Hematopoietic multipotent progenitor cell (in vitro differentiated cells): ENCODE measurements at regions not wholly inside any gene's neighbourhood (a gene's known extent, or its start where the extent isn't known, plus 50 kb on each side); places are given as distances from the start of the nearest gene placed in this dataset.
A peak's percentile ranks its signal among the peaks of the same experiment; 100 is the strongest.

Source experiments
- DNase-seq, 3 donors: peaks; one replicate each; pipeline ENCODE4 v3.0.0-alpha.2; 2011 to 2015; ENCODE audit warnings: low read depth in 2 of 3, low spot score in 2 of 3

- DNase-seq, result no peak
Observed at GRCh38 chr3:132837615-132838014, 115.4 kb upstream of the NPHP3 start.

GRCh38 chr3:132834356-132834755 lies 112.1 kb upstream of the NPHP3 start:
- no peak for DNase-seq

DNA sequence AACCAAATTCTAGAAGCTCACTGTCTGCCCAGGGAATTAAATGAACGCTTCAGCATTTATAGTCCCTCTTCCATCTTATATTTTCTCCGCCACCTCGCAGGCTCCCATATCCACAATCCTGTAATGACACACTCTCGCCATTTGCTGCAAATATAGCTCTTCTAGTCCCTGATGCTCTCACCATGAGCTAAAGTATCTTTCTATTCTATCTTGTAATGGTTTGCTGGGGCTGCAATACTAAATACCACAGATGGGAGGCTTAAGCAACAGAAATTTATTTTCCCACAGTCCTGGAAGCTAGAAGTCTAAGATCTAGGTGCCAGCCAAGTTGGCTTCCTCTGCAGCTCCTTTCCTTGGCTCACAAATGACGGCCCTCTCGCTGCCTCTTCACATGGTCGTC lies 106.9 kb upstream of the NPHP3 start:
- DNase-seq, result no peak

GRCh38 chr3:132822837-132823236 lies 100.6 kb upstream of the NPHP3 start:
- DNase-seq, result no peak

- DNase-seq, result no peak
Observed at GRCh38 chr3:132822266-132822665, 100.1 kb upstream of the NPHP3 start.

- DNase-seq, result no peak
Observed at GRCh38 chr3:132821314-132821713, 99.1 kb upstream of the NPHP3 start.

GRCh38 chr3:132818251-132818650 lies 96.0 kb upstream of the NPHP3 start:
- no peak for DNase-seq

- DNase-seq, result peak in 1 of 3 donors; percentile 1
Observed at GRCh38 chr3:132817646-132818177, 95.5 kb upstream of the NPHP3 start.

- no peak for DNase-seq
Observed at GRCh38 chr3:132805071-132805470, 82.9 kb upstream of the NPHP3 start.

DNA sequence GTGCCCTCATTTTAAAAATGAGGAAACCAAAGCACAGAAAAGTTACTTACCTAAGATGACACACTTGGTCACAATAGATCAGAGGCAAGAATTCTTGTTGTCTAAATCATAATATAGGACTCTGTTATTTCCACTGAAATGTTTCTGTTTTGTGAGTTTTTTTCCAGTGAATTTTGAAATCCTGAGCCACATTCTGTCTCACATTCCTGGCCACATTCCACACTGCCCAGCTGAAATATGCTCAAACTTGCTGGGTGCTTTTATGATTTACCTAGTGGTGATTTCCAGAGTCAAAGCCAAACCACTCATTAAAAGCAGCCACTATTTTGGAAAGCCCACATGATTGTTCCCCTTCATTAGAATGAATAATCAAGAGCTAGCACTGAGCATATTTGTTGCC lies 82.3 kb upstream of the NPHP3 start:
- DNase-seq, result no peak

DNA sequence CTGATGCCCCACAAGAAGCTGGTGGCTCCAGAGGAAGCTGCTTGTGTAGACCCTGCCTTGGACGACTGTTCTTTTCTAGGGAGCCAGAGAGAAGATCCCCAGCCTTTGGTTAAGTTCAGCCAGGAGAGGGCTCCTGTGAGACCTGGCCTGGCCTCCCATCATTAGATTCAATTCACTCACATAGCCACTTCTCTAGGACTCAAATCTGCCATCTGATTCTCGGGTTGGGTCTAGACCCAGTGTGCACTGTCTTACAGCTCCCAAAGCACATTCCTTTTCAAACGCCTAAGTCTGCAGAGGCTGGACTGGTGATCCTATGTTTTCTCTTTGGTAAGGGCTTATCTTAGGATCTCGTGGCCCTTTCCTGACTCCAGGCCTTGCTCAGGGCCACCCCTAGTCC lies 81.7 kb upstream of the NPHP3 start:
- DNase-seq, result peak in 1 of 3 donors; percentile 3

DNA sequence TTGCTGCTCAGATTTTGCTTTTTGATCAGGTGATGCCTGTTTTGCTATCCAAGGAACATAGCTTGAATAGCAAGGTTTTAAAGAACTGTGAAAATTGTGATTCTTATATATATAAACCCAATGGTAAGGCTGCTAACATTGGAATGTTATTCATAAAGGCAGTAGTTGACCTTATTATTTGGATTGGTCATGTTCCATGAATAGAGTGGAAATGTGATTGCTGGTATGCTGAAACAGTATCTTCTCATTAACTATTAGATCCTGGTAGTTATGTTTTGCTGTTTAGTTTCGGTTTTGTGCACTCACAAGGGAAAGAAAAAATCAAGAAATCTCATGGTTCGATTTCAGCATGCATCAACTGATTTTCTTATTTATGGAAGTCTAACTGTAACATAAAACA lies 78.7 kb upstream of the NPHP3 start:
- no peak for DNase-seq

- no peak for DNase-seq
Observed at GRCh38 chr3:132790806-132791205, 68.6 kb upstream of the NPHP3 start.

DNA sequence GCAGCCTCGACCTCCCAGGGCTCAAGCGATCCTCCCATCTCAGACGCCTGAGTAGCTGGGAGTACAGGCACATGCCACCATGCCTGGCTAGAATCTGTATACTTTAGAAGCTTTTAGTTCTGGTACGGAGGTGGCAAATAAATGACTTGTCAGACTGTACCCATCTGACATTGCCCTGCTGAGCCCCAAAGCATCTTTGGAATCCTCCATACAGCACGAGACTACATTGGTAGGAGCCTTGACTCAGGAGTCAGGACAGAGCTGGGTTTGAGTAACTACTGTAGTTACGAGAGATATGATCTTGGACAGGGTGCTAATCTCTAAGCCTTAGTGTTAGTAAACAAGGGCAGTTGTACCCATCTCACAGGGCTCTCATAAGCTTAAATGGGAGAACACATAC lies 67.8 kb upstream of the NPHP3 start:
- DNase-seq, result no peak

DNA sequence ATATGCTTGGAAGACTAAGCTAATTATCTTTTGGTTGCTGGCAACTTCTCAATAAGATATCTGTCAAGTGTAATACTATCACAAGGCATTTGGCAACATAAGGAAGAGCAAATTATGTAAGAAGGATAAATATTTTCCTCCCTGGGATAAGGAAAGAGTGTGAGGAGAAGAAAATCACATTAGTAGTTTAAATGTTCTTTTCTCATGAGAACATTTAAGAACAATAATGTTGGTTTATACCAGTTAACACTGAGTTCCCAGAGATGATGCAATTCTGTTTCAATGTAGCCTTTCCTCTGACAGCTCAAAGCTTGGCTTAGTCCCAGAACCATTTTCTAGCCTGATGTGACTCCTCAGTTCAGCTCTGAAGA lies 66.1 kb upstream of the NPHP3 start:
- no peak for DNase-seq

GRCh38 chr3:132787616-132788300 lies 65.5 kb upstream of the NPHP3 start:
- no peak for DNase-seq

DNA sequence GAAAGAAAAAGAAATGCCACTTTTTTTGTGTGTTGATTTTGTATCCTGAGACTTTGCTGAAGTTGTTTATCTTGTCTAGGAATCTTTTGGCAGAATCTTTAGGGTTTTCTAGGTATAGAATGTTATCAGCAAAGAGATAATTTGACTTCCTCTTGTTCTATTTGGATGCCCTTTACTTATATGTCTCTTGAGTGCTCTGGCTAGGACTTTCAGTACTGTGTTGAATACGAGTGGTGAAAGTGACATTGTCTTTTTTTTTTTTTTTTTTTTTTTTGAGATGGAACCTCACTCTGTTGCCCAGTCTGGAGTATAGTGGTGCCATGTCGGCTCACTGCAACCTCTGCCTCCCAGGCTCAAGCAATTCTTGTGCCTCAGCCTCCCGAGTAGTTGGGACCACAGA lies 64.7 kb upstream of the NPHP3 start:
- no peak for DNase-seq

GRCh38 chr3:132785292-132785691 lies 63.1 kb upstream of the NPHP3 start:
- DNase-seq, result no peak

DNA sequence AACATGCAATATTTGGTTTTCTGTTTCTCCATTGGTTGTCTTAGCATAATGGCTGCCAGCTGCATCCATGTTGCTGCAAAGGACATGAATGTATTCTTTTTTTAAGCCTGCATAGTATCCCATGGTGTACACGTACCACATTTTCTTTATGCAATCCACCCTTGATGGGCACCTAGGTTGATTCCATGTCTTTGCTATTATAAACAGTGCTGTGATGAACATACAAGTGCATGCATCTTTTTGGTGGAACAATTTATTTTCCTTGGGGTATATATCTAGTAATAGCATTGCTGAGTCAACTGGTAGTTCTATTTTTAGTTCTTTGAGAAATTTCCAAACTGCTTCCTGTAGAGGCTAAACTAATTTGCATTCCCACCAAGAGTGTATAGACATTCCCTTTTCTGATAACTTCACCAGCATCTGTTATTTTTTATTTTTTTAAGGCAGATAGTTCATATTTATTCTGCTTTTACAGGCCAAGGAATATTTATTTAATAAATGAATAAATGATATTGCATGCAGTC lies 62.4 kb upstream of the NPHP3 start:
- no peak for DNase-seq

DNA sequence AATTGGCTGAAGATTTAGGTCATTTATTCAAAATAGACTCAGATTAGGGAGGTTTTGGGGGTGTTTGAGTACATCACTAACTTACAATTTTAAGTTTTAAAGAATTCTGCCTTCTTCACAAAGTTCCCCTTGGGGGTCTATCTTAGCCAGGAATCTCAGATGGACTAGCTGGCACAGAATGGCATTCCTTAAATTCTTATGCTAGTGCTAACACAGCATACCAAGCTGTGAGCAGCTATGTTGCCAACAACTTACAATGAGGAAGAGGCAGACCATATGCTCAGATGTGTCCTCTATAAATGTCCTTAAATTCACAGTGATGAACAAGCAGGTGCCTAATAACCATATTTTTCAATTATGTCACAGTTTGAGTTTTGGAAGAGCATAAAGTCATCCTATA lies 60.9 kb upstream of the NPHP3 start:
- no peak for DNase-seq

DNA sequence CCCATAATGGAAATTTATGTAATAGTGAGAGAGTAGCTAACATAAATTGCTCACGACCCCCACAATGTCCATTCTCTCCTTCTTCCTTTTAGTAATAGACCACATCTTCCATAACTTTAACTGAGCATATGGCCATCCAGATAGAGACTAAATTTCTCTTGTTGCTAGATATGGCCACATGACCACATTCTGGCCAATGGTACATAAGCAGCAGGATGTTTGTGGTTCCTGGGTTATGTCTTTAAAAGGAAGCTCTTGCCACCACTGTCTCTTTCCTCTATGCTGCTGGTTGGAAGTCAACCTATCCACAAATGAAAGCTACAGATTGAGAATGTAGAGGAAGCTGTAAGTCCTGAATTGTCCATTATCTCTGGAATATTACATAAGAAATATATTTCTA lies 59.7 kb upstream of the NPHP3 start:
- DNase-seq, result no peak

- DNase-seq, result no peak
Observed at GRCh38 chr3:132777171-132777570, 55.0 kb upstream of the NPHP3 start.
